ENCODE measurements at regions not wholly inside any gene's neighbourhood (a gene's known extent, or its start where the extent isn't known, plus 50 kb on each side); places are given as distances from the start of the nearest gene placed in this dataset.

- TF ChIP-seq CTCF (IDR thresholded peaks at IDR 0.05), result no peak
- TF ChIP-seq POLR2A (IDR thresholded peaks at IDR 0.05), result no peak
These were observed 206.0 kb downstream of the ERMARD start for GRCh38 chr6:169957351-169957963.
